HepG2 (cell line): ENCODE measurements at regions not wholly inside any gene's neighbourhood (a gene's known extent, or its start where the extent isn't known, plus 50 kb on each side); places are given as distances from the start of the nearest gene placed in this dataset.

Source experiments
- CEBPB ChIP-seq: IDR thresholded peaks from 2 replicates; pipeline ENCODE4 v1.6.1; 2011; ENCODE audit warnings: low read depth, low read length, improper control_type of control experiment, borderline replicate concordance
- CTCF ChIP-seq: sonication (generic); formaldehyde crosslinking; IDR thresholded peaks from 2 replicates; pipeline ENCODE4 v1.5.0; 2020; ENCODE audit warnings: mild to moderate bottlenecking, missing genetic modification reagents, moderate library complexity
- DPF2 ChIP-seq: sonication (generic); formaldehyde crosslinking; IDR thresholded peaks from 2 replicates; pipeline ENCODE4 v1.4.0; 2020; ENCODE audit warnings: mild to moderate bottlenecking, low read depth, missing genetic modification reagents, borderline replicate concordance
- HIVEP1 ChIP-seq: sonication (generic); formaldehyde crosslinking; IDR thresholded peaks from 2 replicates; pipeline ENCODE4 v1.4.0; 2020; ENCODE audit warnings: mild to moderate bottlenecking, missing genetic modification reagents
- PATZ1 ChIP-seq: sonication (generic); formaldehyde crosslinking; IDR thresholded peaks from 2 replicates; pipeline ENCODE4 v1.4.0; 2020; ENCODE audit warnings: missing genetic modification reagents
- PAX8 ChIP-seq: sonication (generic); formaldehyde crosslinking; IDR thresholded peaks from 2 replicates; pipeline ENCODE4 v1.8.0; 2022; ENCODE audit warnings: mild to moderate bottlenecking, missing genetic modification reagents, borderline replicate concordance
- POLR2AphosphoS5 ChIP-seq: IDR thresholded peaks from 2 replicates; pipeline ENCODE4 v1.6.1; 2012; ENCODE audit warnings: low read depth, low read length
- RARG ChIP-seq: sonication (generic); formaldehyde crosslinking; IDR thresholded peaks from 2 replicates; pipeline ENCODE4 v1.4.0; 2020; ENCODE audit warnings: low read depth, mild to moderate bottlenecking, missing genetic modification reagents
- SIN3A ChIP-seq: IDR thresholded peaks from 2 replicates; pipeline ENCODE4 v1.6.1; 2011; ENCODE audit warnings: low read depth, mild to moderate bottlenecking, control low read depth, low read length, borderline replicate concordance
- SP2 ChIP-seq: sonication (generic); formaldehyde crosslinking; IDR thresholded peaks from 2 replicates; pipeline ENCODE4 v1.5.1; 2020; ENCODE audit warnings: mild to moderate bottlenecking, missing genetic modification reagents
- ZNF747 ChIP-seq: sonication (generic); formaldehyde crosslinking; IDR thresholded peaks from 2 replicates; pipeline ENCODE4 v1.8.1; 2023; ENCODE audit warnings: missing genetic modification reagents, mild to moderate bottlenecking, borderline replicate concordance

GRCh38 chr6:134746140-134746539, 203.8 kb downstream of the ALDH8A1 start:
- TF ChIP-seq RARG (CRISPR knock-in tag) (no peak), ZNF747 (CRISPR knock-in tag) (no peak), PAX8 (no peak), SIN3A (no peak), CTCF (CRISPR knock-in tag) (no peak), CEBPB (no peak), HIVEP1 (CRISPR knock-in tag) (no peak), SP2 (CRISPR knock-in tag) (no peak), DPF2 (no peak), PATZ1 (CRISPR knock-in tag) (no peak), POLR2AphosphoS5 (no peak)
